ENCODE measurements at regions not wholly inside any gene's neighbourhood (a gene's known extent, or its start where the extent isn't known, plus 50 kb on each side); places are given as distances from the start of the nearest gene placed in this dataset.
"Not testable (repeated sequence)": the region's sequence is repeated elsewhere in the genome, so short reads cannot be mapped to it uniquely, and the experiment has no call there.

DNA sequence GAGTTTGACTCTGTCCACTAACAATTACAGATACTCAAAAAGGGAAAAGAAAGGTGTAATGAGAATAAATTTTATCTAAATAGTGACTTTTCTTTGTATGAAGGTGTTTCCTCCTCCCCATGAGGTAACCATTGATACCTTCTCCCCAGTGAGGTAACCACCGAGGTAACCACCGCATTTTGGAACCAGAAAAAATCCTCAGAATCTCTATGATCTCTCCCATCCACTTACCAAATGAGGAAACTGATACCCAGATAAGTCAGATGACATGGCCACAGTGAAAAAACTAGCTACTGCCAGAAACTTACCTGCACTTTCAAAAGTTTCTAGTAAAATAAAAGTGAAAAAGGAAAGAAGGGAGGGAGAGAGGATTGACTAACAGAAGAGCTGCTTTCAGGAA lies 124.0 kb upstream of the FNDC3A start:
- no peak for DNase-seq

DNA sequence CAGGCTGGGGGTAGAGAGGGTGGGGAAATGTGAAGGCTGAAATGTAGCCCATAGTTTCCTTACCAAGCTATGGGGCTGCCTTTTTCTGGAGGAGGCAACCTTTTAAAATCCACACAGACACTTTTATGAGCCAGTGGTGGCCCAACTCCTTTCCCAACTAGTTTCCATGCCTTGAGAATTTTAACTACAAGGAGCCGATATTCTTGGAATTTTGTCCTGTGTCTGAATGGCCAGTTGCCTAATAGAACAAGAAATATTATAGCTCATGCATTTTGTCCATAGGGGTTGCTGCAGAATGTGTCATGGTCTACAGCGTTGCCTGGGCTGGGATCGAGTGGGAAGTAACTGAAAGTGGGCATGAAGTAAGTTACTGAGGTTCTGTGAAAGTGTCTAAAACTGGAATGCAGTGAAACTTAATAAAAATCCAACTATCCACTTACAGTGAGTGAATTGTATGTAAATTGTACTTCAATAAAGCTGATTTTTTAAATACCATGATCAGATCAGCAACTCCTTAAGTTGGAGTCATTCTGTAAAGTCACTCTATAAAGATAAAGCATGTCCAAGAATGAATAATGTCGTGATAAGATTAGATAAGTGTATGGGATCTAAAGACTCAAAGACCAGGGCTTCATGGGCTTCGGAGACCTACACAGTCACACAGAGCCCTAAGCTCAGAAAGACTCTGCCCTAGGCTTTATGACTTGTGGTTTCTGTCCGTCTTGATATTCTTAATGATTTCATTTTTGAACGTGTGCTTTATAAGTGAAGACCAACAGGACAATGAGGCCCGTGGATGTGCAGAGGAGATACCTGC lies 122.6 kb upstream of the FNDC3A start:
- DNase-seq, result no peak

DNA sequence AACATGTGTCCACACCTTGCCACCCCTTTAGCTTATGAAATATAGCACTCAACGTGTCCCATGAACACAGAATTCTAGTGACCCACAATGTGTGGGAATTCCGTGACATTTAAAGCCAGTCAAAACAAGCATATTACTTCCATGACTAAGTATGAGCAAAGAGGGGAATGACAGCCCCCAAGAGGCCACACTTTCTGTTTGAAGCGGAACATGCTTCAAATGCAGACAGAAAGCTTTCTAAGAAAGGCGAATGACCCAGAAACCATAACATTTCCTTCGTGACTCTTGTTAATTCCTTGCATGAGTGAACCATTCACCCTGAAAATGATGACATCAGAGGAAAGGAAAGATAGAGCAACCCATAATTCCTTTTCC lies 122.0 kb upstream of the FNDC3A start:
- DNase-seq, result peak; percentile 68

DNA sequence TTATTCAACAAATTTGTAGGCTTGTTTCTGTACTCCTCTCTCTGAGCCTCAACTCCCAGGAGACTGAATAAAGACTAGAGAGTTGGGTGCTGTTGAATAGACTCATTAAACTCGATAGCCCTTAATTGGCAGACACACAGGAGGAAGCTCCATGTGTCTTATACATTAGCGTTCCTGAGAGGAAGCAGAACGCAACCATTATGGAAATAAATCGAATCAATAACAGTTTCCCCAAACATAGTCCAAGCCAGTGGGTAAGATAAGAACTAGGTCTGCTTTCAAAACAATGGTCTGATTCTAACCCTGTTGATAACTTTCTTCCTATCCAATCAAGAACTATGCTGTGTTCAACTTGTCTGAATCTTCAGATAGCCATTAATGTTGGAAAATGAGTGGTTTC lies 118.1 kb upstream of the FNDC3A start:
- DNase-seq, result no peak

DNA sequence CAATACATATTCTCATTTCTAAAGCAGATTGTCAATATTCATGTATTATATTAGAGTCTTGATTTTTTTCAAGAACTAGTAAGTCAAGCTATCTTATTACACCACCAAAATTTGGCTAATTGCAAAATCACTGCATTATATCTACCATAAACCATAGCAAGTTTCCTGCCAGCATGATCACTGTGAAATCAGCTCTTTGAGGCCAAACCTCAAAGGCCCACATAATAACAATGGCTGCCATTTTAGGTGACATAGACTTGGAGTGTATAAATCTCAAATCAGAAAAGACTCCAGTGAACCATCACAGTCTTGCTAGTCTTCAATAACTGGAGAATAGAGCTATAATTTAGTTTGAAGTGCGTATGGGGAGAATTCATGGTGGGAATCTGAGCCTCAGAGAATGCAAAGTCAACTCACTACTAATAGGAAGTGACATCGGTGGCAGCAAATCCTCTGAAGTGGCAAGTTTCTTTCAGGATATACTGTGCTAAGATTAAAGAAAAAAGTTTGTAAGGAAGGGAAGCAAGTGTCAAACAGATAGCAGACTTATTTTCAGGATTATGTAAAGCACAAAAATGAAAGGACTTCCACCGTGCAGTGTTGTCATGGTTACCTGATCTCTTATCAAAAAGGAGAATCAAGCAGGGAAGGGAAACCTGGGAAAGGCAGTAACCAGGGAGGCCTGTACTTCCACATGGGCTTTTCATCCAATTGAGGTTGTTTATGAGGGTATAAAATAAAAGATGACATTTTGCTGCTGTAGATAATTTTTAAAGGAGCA lies 117.4 kb upstream of the FNDC3A start:
- no peak for DNase-seq

DNA sequence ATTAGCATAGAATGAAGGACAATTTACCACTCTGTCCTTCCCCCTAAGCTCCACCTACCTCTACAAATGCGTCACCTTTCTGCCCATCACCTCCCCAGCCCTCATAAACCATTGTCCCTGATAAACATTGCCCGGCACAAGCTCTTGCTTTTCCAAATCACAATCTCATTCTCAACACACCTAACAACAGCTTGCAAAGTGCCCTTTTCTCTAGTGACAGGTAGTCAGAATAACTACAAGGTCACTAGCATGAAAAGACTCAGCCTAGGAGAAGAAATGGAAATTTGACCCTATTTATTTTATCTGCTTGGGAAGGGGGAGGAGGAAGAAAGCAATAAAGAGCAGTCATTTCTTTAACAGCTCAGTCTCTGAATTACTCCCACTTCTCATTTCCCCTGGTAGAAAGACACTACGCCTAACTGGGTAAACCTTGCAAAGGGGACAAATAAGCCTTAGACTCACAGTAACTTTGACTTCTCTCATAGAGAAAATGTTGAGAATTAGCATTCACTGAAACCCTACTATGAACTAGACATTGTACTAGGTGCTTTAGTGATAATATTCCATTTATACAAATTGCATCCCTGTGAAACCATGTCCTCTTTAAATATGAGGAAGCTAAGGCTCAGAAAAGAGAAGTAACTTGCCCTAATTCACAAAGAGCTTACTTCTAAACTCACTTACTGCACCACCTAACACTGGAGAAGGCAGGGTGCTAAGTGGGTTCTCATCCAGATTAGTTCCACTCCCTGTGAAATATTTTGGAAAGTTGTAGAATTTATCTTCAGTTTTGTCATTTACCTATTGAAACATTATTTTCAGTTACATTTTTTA lies 116.2 kb upstream of the FNDC3A start:
- no peak for DNase-seq

DNA sequence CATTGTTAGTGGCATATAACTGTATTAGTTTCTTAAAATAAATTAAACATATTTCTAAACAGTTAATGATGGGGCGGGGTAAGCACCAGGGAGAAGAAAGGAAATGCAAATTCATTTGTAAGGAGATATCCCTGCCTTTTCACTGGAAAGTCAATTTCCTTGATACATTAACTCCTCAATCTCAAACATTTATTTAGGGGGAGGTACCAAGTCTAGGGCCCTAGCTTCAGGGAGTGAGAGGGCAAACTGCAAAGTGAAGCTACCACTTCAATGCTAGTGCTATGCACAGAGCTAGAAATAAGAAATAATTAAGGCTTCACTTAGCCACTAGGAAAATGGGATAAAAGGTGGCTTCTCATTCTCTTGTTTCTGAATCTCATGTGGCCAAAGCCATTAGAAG lies 115.3 kb upstream of the FNDC3A start:
- DNase-seq, result no peak

DNA sequence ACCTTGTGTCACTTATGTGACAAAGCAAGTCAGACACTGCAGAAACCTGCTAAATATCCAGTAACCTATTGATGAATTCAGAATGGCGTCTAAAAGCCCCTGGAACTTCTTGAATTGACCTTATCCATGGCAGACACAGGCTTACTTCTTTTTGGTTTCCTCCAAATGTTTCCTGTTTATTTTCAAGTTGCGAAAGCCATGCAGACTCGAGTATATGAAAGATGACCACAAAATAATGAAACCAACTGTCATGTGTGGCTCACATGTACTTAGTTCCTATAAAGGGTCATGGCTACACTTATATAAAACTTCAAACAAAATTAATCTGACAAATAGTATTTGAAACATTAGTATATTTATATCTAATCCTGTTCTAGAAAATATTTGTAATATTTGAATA lies 113.1 kb upstream of the FNDC3A start:
- no peak for DNase-seq

DNA sequence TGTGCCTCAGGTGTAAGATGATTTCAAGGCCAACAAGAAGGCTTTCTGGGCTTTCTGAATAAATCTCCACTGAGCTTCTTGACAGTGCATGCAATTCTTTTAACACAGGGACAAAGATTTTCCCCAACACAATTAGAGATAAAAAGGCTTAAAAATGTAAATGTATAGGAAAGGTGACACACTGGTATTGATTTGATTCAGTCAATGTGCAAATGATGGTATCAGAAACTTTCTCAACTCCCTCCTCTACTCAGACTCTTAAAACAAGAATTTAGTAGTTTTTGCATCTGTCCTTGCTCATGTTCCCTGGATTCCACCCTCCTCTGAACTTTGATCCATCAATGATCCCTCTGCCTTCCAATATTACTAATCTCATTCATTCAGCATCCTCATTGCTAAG lies 111.6 kb upstream of the FNDC3A start:
- no peak for DNase-seq

DNA sequence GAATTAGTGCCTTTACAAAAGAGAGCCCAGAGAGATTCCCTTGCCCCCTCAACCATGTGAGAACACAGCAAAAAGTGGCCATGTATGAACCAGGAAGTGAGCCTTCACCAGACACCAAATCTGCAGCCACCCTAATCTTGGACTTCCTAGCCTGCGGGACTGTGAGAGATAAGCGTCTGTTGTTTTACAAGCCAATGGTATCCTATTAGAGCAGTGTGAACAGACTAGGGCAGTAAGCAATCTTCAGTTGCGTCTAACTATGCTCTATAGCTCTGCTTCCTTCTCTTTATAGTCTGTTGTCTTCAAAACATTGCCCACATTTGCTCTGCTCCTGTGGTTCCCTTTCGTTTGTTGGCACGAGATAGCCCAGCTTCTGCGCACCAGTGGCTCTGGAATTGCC lies 109.5 kb upstream of the FNDC3A start:
- no peak for DNase-seq

DNA sequence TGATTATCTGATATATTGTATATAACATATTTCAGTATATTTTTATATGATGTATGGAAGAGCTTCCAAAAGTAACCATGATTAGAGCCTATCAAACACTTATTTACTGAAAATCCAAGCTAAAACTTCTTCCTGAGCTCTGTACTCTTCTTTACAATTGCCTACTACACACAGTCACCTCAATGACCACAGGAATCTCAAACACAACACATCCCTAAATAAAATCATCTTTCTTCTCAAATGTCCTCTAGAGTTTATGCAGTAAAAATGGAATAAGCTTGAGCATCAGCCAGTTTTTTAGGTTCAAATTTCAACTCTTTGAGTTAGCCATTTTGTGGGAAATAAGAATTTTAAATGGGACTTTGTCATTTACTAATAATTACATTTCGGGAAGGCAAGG lies 102.6 kb upstream of the FNDC3A start:
- DNase-seq, result no peak

DNA sequence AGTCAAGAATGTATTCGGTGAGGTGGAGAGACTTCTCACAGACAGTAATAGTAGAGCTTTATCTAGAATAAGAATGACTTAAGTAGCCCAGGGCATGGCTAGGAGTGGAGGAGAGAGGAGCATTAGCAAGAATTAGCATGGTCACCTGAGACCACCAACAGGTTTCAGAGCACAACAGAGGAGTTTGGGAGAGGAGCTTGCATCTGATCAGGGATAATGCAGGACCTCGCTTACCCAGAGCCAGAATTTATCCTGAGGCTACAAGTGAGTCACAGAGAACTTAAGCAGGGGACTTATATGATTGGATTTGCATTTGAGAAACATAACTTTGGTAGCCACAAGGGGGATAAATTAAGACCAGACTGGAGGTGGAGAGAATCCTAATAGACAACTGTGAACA lies 102.1 kb upstream of the FNDC3A start:
- DNase-seq, result no peak

DNA sequence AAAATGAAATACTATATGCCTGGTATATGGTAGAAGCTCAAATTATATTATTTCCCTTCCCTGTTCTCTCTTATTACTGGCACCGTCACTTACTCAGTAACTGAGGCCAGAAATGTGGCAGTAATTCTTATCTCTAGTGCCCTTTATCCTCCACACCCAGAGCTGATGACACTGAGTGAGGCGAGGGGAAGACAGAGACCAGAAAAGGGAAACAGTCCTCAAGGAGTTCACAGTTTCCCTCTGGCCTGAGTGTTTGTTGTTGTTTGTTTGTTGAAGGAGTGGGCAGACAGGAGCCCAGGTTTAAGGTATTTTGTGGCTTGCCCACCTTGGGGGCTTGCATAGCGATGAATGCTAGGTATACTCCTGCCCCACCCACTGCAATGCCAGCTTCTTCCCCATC lies 101.5 kb upstream of the FNDC3A start:
- no peak for DNase-seq

DNA sequence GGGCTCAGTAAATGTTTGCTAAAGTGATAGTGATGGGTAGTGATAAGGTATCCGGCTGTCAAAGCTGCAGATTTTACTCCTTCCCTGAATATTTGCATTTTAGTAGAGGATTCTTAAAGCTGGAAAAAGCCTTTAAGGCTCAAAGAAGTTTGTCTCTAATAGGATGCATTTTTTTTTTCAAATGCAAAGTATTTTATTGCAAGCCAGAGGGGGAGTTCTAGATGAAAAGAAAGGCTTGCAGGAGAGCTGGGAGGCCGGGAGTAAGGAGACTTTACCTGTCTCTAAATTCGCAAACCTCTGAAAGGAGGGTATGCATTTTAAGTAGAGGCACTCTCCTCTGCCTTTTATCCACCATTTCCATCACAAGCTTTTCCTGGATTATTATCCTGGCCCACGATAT lies 100.7 kb upstream of the FNDC3A start:
- no peak for DNase-seq

DNA sequence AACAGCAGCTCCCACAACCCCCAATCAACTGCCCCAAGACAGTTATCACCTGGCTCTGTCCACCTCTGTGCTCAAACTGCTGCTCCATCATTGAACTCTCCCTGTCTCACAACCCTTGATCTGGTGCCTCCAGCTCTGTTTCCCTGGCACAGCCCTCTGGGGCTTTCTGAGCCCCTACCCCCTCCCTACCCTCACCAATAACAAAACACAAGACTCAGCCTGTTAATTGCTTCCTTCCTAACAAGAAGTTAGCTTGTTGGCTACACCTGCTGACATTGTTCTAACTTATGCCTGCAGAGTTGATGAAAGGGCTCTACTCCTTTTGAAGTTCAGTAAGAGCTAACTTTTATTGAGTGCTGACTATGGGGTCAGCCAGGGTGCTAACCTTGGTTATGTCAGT lies 99.4 kb upstream of the FNDC3A start:
- DNase-seq, result no peak

DNA sequence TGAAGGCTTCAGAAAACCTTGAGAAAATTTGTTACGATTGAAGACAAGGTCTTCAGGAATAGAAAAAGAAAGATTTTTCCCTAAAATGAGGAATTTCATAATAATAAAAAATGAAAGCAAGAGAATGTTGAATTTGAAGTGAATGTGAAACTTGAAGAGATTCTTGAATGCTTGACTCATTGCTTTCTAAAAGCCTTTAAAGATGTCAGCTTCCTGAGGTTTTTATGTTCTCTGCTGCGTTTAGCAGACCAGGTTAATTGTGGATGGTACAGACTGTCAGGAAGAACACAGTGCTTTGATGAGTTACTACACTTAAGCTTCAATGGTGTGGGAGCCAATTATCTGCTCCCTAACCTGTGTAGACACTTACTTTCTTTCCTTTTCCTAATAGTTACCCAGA lies 96.3 kb upstream of the FNDC3A start:
- DNase-seq, result no peak

DNA sequence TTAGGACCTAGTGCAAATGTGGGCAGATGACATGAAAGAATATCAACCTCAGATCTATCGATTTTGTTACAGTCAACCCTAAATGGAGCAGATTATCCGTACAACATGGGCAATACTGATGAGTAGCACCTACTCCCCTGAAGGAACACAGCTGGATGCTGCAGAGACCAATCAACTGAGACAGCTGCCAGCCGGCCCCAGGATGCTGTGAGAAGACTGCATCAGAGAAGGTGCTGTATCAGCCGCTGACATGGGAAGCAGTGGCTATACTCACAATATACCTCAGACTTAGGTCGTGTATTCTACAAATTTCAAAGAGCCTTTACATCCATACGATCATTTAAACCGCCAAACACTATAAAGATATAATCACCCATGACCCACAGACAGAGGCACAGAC lies 95.9 kb upstream of the FNDC3A start:
- DNase-seq, result no peak

DNA sequence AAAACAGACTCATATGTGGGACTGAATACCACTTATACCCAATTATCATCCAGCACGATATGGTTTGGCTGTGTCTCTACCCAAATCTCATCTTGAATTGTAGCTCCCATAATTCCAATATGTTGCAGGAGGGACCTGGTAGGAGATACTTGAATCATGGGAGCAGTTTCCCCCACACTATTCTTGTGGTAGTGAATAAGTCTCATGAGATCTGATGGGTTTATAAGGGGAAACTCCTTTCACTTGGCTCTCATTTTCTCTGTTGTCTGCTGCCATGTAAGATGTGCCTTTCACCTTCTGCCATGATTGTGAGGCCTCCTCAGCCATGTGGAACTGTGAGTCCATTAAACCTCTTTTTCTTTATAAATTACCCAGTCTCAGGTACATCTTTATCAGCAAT lies 91.9 kb upstream of the FNDC3A start:
- DNase-seq, result not testable (repeated sequence)

DNA sequence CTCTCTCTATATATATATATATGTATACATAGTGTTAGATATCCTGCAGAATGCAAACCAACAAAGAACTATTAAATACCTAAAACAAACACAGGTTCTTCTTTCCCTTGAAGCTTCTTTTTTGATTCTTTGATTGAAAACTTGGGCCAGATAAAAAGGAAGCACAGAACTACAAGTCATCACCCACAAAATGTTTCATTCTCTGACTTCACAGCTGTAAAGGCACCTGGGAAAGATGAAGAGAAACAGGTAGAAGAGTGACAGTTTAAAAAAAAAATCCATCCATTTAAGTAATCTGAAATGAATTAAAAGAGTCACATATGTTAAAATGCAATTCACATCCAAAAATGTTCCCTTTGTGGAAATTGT lies 90.7 kb upstream of the FNDC3A start:
- no peak for DNase-seq

DNA sequence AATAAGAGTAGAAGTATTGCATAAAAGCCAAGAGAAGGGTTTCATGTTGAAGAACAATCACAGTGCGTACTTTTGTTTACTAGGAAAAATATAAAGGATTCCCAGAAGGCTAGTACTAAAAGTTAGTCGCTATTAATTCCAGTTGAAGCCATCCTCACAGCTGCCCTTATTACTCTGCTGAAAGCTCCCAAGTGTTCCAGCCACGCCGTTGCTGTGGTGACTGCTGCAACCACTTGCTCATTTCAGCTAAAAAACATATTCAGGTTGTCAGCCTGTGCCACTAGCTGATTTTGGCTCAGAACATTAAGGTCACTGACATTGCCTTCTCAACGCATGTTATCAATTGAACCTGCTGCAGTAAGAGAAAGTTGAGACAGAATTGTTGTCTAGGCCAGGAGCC lies 87.1 kb upstream of the FNDC3A start:
- no peak for DNase-seq

DNA sequence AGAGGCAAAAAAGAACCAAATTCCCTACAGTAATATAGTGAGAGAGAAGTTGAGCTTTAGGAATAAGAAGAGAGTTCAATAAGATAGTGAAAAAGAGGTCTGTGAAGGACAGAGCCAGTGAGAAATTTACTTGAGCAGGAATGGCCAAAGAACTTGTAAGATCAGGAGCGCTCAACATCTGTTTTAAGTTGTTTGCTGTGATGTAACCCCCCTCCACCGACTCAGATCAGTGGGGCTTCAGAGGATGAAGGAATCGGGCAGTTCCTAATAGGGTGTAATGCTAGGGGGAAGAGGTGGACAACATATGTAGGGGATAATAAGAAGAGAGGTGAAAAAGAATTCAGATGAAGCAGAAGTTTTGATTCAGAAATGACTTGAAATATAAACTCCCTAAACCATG lies 85.3 kb upstream of the FNDC3A start:
- no peak for DNase-seq

DNA sequence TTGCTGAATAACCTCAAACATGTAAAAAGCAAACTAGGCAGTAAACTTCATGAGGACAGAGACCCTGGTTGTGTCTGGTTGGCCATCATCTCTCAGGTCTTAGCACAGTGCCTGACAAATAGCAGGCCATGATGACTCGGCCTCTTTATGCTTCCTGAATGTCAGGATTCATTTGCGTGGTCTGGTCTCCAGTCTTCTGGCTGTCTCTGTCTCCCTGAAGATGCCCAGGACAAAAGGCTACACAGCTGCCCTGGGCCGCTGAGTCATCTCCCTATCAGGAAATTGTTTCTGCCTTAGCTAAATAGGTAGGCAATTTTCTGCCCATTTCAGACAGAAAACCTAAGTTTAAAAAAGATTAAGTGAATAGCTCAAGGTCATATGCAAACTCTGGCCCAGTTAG lies 84.1 kb upstream of the FNDC3A start:
- DNase-seq, result no peak

DNA sequence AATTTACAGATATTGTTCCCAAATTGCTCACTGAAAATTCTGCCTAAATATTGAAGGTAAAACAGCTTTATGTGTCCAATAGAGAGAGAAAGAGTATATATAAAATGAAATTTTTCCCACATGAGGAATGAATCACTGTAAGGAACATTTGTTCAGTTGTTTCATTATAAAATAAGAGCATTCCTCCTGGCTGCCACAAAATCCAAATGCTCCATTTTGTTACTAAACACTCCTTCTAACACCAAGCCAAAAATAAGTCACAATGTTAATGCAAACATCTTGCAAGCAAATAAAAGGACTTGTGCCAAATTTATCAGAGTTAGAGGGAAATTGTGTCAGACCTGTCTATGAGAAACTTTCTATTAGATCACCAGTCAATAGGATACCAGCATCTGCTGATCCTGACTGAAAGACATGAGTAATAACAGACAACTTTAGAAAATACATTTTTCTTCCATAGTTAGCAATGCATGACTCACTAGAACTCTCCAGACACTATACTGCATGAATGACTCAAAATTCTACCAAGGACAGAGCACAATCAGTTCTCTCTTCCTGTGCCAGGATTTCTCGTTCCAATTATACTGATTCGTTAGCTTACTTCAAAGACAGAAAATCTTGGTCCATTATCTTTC lies 83.5 kb upstream of the FNDC3A start:
- DNase-seq, result no peak

Measured in activated CD8-positive, alpha-beta memory T cell treated with anti-CD3 and anti-CD28 coated beads for 24 hours (primary cell).